ENCODE measurements at regions not wholly inside any gene's neighbourhood (a gene's known extent, or its start where the extent isn't known, plus 50 kb on each side); places are given as distances from the start of the nearest gene placed in this dataset.

DNA sequence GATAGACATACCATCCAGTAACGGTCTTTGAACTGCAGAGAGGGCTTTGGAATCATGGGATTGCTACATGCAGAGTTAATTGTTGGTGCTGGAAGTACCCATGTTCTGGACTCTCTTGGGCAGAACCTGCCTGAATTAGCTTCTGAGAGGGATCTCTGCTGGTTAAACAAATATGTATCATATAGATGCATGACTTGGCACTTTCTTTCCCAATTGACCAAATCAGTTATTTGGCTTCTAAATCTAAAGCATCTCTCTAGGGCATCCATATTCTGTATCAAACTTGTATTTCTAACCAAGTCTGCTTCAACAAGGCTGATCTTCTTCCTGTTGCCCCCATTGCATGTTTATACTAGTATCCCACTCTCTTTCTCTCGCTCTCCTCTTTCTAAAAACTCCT lies 336.7 kb upstream of the CELF4 start:
- no peak for TF ChIP-seq MYC (IDR thresholded peaks at IDR 0.05; ENCODE audit: low read depth, low read length)
- TF ChIP-seq CTCF (IDR thresholded peaks at IDR 0.05; ENCODE audit: extremely low read depth in 1 of 2, insufficient read depth in 1 of 2, low read depth in 1 of 2, low read length in 2 of 2) = no peak

Data from endothelial cell of umbilical vein (primary cell).